ENCODE measurements at regions not wholly inside any gene's neighbourhood (a gene's known extent, or its start where the extent isn't known, plus 50 kb on each side); places are given as distances from the start of the nearest gene placed in this dataset.

DNA sequence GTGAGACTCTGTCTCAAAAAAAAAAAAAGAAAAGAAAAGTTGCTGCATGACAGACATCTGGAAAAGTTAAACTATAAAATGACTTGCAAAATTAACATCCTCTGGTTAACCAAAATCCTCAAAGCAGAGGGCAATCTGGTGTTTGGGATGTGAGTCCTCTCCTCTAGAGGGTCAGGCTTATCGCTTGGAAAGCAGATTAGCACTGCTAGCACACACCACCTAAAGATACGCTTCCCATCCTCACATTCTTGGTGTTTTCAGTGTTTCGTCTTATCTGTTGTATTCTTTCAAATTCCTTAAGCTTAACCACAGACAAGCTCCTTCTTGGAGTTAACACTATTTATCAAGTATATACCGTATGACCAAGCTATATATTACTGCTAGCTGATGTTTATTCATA lies 198.0 kb downstream of the SOX4 start:
- TF ChIP-seq, protein P1, sequence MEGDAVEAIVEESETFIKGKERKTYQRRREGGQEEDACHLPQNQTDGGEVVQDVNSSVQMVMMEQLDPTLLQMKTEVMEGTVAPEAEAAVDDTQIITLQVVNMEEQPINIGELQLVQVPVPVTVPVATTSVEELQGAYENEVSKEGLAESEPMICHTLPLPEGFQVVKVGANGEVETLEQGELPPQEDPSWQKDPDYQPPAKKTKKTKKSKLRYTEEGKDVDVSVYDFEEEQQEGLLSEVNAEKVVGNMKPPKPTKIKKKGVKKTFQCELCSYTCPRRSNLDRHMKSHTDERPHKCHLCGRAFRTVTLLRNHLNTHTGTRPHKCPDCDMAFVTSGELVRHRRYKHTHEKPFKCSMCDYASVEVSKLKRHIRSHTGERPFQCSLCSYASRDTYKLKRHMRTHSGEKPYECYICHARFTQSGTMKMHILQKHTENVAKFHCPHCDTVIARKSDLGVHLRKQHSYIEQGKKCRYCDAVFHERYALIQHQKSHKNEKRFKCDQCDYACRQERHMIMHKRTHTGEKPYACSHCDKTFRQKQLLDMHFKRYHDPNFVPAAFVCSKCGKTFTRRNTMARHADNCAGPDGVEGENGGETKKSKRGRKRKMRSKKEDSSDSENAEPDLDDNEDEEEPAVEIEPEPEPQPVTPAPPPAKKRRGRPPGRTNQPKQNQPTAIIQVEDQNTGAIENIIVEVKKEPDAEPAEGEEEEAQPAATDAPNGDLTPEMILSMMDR (IDR thresholded peaks at IDR 0.05; ENCODE audit: insufficient read depth, low read depth, low read length): no peak
- TF ChIP-seq EZH2 (IDR thresholded peaks at IDR 0.05; ENCODE audit: insufficient read depth, low read length): no peak
